Progenitor cell of endocrine pancreas (in vitro differentiated cells): ENCODE measurements at regions not wholly inside any gene's neighbourhood (a gene's known extent, or its start where the extent isn't known, plus 50 kb on each side); places are given as distances from the start of the nearest gene placed in this dataset.

Experiments used
- DNase-seq: peaks from one replicate; pipeline ENCODE4 v3.0.0; 2021; ENCODE audit warnings: low spot score; ENCODE audit not compliant: unreplicated experiment
- H3K27ac Mint-ChIP-seq: 2 replicates; pipeline ENCODE4 v1.8.0; 2021; ENCODE audit warnings: mild to moderate bottlenecking, moderate library complexity, mixed read lengths
- H3K27me3 Mint-ChIP-seq: 2 replicates; pipeline ENCODE4 v1.8.0; 2021; ENCODE audit warnings: mixed read lengths
- H3K36me3 Mint-ChIP-seq: 2 replicates; pipeline ENCODE4 v1.8.0; 2022; ENCODE audit warnings: mixed read lengths; ENCODE audit not compliant: insufficient read depth
- H3K4me1 Mint-ChIP-seq: 2 replicates; pipeline ENCODE4 v1.8.0; 2021; ENCODE audit warnings: low read depth, mixed read lengths
- H3K4me3 Mint-ChIP-seq: 2 replicates; pipeline ENCODE4 v1.8.0; 2021; ENCODE audit warnings: low read depth, mild to moderate bottlenecking, moderate library complexity, mixed read lengths
- H3K9me3 Mint-ChIP-seq: 2 replicates; pipeline ENCODE4 v1.8.0; 2021; ENCODE audit warnings: low read depth, mixed read lengths
- TF ChIP-seq, protein P1 (sequence below): fragments of 200-600 bp; sonication (generic); IDR thresholded peaks from one replicate; pipeline ENCODE4 v1.5.0; 2021; ENCODE audit warnings: antibody characterized with exemption, mild to moderate bottlenecking; ENCODE audit not compliant: unreplicated experiment

DNA sequence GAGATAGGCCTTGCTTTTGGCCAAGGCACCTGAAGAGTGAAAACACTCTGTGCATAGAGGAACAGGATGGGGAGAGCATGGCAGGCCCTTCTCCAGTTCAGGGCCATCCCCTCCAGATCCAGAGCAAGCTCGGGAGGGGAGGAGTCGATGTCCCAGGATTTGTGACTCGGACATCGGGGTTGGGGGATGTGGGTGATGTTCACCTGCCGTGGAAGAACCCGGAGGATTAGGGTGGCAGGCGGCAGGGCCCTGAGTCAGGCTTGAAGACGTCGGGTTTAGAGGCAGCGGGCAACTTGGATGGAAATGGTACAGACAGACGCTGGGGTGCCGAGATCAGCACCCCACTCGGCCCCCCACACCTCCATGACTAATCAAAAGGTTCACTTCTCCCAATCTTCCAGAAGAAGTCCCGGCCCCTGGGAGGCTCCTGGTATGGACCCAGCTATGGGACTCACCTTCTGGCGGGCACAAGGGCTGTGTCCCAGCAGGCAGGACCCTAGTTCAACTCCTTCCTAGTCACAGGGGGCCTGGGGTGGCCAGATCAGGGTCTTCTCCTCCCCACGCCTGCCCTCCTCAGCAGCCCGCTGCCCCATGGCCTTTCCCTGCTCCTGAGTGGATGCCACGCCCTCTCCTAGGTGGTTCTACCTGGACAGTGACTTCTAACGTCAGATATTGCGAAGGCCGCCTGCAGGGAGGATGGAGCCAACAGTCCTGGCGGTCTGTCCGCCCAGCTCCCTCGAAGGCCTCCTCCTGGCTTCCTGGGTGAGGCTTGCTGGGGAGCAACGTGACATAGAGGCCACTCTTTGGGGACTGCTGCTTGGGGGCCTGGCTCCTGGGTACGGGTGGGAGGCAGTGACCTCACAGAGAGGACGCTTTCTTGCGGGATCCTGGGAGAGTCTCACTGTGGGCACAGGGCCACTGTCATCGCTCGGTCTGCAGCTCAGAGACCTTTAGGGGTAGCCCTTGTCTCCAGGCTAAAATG lies 792.5 kb downstream of the BRD1 start:
- H3K36me3 Mint-ChIP-seq = no peaks in the 10 kb centered on the region
- TF ChIP-seq, protein P1, sequence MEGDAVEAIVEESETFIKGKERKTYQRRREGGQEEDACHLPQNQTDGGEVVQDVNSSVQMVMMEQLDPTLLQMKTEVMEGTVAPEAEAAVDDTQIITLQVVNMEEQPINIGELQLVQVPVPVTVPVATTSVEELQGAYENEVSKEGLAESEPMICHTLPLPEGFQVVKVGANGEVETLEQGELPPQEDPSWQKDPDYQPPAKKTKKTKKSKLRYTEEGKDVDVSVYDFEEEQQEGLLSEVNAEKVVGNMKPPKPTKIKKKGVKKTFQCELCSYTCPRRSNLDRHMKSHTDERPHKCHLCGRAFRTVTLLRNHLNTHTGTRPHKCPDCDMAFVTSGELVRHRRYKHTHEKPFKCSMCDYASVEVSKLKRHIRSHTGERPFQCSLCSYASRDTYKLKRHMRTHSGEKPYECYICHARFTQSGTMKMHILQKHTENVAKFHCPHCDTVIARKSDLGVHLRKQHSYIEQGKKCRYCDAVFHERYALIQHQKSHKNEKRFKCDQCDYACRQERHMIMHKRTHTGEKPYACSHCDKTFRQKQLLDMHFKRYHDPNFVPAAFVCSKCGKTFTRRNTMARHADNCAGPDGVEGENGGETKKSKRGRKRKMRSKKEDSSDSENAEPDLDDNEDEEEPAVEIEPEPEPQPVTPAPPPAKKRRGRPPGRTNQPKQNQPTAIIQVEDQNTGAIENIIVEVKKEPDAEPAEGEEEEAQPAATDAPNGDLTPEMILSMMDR = no peak
- no peaks in the 10 kb centered on the region for H3K9me3 Mint-ChIP-seq
- H3K27ac Mint-ChIP-seq = no peak overlapping the region
- peaks cover 14% of the 10 kb centered on the region for H3K4me1 Mint-ChIP-seq
- DNase-seq = no peak
- no peak overlapping the region for H3K4me3 Mint-ChIP-seq
- peaks cover 24% of the 10 kb centered on the region for H3K27me3 Mint-ChIP-seq

DNA sequence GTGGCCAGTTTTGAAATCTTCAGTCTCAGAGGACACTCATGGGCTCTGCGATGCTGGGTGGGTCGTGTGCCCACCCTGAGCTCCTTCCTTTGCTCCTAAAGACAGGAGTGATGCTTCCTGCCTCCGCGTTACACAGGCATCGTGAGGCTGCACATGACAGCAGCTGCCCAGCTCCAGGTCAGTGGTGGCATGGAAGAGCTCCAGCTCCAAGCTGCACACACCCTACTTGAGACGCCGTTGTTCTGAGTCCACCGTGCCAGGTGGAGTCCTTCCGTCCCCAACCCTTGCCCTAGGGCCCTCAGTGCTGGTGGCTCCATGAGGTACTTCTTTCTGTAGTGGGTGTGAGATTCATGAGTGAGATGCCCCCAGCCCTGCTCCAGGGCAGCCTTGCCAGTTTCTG lies 794.1 kb downstream of the BRD1 start:
- H3K4me1 Mint-ChIP-seq = peaks cover 11% of the 10 kb centered on the region
- TF ChIP-seq, protein P1 = no peak

DNA sequence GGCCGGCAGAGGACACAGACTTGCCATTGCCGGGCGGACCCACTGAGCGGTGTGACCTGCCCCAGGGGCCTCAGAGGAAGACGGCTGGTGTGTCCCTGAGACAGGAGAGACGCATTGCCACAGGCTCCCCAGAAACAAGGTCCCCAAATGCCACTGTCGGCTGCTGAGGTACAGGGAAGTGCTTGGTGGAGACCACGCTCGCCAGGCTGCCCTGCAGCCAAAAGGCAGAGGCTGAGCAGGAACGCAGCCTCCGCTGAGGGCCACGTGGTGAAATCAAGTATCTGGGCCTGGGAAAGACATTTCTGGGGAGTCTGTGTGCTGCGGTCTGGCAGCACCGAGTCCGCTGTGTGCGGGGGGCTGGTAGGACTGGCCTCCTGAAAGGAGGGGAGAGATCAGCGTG lies 794.9 kb downstream of the BRD1 start:
- no peak for DNase-seq
- H3K36me3 Mint-ChIP-seq = no peaks in the 10 kb centered on the region
- H3K27me3 Mint-ChIP-seq = peaks cover 25% of the 10 kb centered on the region
- H3K27ac Mint-ChIP-seq = no peak overlapping the region
- TF ChIP-seq, protein P1 = no peak
- H3K4me1 Mint-ChIP-seq = peaks cover 11% of the 10 kb centered on the region
- no peaks in the 10 kb centered on the region for H3K9me3 Mint-ChIP-seq
- no peak overlapping the region for H3K4me3 Mint-ChIP-seq

More for the DNA sequence above, 794.1 kb downstream of the BRD1 start:
- DNase-seq = no peak
- H3K36me3 Mint-ChIP-seq = no peaks in the 10 kb centered on the region
- H3K4me3 Mint-ChIP-seq = no peak overlapping the region
- H3K27ac Mint-ChIP-seq = no peak overlapping the region
- H3K9me3 Mint-ChIP-seq = no peaks in the 10 kb centered on the region
- H3K27me3 Mint-ChIP-seq = peaks cover 23% of the 10 kb centered on the region

DNA sequence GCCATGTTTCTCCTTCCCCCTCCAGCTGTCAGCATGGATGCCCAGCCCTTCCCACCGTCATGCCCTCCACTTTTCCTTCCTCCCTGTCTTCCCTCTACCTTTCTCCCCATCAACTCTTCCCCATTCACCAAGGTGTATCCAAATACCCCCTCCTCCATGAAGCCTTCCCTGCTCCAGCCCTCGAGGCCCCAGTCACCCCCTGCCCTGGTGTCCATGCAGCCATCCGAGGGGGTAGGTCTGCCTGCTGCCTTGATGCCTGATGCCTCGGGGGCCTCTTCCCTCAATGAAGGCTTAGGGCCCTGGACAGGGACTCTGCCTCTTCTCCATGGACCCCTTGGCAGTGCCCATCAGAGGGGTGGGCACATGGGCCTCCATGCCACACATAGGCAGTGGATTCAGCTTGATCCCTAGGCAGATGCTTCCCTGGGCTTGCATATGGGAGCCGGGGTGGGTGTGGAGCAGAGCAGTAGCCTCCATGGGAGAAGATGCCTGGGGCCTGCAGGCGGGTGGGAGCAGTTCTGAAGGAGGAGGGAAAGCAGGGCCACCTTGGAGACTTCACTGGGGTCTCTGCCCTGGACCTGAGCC lies 795.8 kb downstream of the BRD1 start:
- H3K27ac Mint-ChIP-seq = no peak overlapping the region
- H3K4me1 Mint-ChIP-seq = peaks cover 11% of the 10 kb centered on the region
- no peaks in the 10 kb centered on the region for H3K36me3 Mint-ChIP-seq
- peaks cover 35% of the 10 kb centered on the region for H3K27me3 Mint-ChIP-seq
- TF ChIP-seq, protein P1 = no peak
- no peaks in the 10 kb centered on the region for H3K9me3 Mint-ChIP-seq
- no peak overlapping the region for H3K4me3 Mint-ChIP-seq
- DNase-seq = no peak

DNA sequence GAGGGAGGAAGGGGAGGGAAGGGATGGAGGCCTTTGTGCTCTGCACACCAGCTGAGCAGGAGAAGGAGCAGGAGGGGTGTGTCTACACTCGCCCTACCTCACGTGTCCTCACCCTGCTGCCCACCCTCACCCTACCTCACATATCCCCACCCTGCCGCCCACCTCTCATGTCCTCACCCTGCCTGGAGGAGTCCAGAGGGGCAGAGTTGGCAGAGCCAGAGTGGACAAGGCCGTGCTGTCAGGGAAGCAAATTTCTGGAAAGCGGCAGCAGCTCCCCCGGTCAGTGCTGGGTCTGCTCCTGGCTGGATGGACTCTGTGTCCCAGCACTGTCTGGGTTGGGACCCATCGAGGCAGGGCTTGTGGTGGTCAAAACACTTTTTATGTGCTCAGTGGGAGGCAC lies 799.6 kb downstream of the BRD1 start:
- Mint-ChIP-seq H3K27me3 (peaks cover 32% of the 10 kb centered on the region), H3K9me3 (no peaks in the 10 kb centered on the region), H3K4me1 (peaks cover 7% of the 10 kb centered on the region), H3K27ac (no peak overlapping the region), H3K36me3 (no peaks in the 10 kb centered on the region), H3K4me3 (no peak overlapping the region)
- TF ChIP-seq, protein P1 = no peak
- no peak for DNase-seq
